K562 (cell line): ENCODE measurements at regions not wholly inside any gene's neighbourhood (a gene's known extent, or its start where the extent isn't known, plus 50 kb on each side); places are given as distances from the start of the nearest gene placed in this dataset.

ENCODE experiments used
- CREB3 ChIP-seq: fragments of 450-650 bp; conservative IDR thresholded peaks from 2 replicates; pipeline ENCODE4 v1.6.1; 2016; ENCODE audit warnings: missing genetic modification characterization, low read depth, mild to moderate bottlenecking, missing compliant biosample characterization, moderate library complexity
- CREBBP ChIP-seq: IDR thresholded peaks from one replicate; pipeline ENCODE4 v1.6.1; 2012; ENCODE audit warnings: low read depth, mild to moderate bottlenecking, control low read depth, inconsistent platforms, low read length
- HMBOX1 ChIP-seq: sonication (generic); IDR thresholded peaks from 2 replicates; pipeline ENCODE4 v1.6.1; 2016
- MGA ChIP-seq: fragments of 450-650 bp; IDR thresholded peaks from 2 replicates; pipeline ENCODE4 v1.6.1; 2016; ENCODE audit warnings: mild to moderate bottlenecking, moderate library complexity
- PBX2 ChIP-seq, 2 experiments: IDR thresholded peaks in 1 of 2; conservative IDR thresholded peaks in 1 of 2; 2 replicates each; pipeline ENCODE4 v1.6.1; 2016; ENCODE audit warnings: low read depth in 2 of 2, mild to moderate bottlenecking in 1 of 2, missing compliant biosample characterization in 1 of 2, missing genetic modification characterization in 1 of 2, moderate library complexity in 1 of 2
- PHF8 ChIP-seq: fragments of 200-600 bp; sonication (generic); IDR thresholded peaks from 2 replicates; pipeline ENCODE4 v1.6.1; 2012; ENCODE audit warnings: mixed run types, mild to moderate bottlenecking, inconsistent platforms, low read length, moderate library complexity, borderline replicate concordance
- TRIM24 ChIP-seq, 2 experiments: fragments of 450-650 bp; IDR thresholded peaks; 2 replicates each; pipeline ENCODE4 v1.6.1; 2016
- ZBTB17 ChIP-seq: fragments of 450-650 bp; formaldehyde crosslinking; IDR thresholded peaks from 2 replicates; pipeline ENCODE4 v1.4.0; 2020; ENCODE audit warnings: mild to moderate bottlenecking
- ZBTB8A ChIP-seq: fragments of 450-650 bp; IDR thresholded peaks from 2 replicates; pipeline ENCODE4 v1.6.1; 2018; ENCODE audit warnings: mild to moderate bottlenecking, moderate library complexity; ENCODE audit not compliant: partially characterized antibody
- ZNF134 ChIP-seq: fragments of 250-450 bp; sonication (Bioruptor Pico); conservative IDR thresholded peaks from 2 replicates; pipeline ENCODE4 v1.4.0; 2020
- ZNF316 ChIP-seq: fragments of 450-650 bp; IDR thresholded peaks from 2 replicates; pipeline ENCODE4 v1.6.1; 2016
- ZNF778 ChIP-seq: fragments of 450-650 bp; formaldehyde crosslinking; IDR thresholded peaks from 2 replicates; pipeline ENCODE4 v1.4.0; 2020; ENCODE audit warnings: mild to moderate bottlenecking, moderate library complexity

GRCh38 chr7:37524797-37525196 is 76.1 kb upstream of the ELMO1 start (continued):
- TF ChIP-seq PHF8 (no peak), ZNF778 (CRISPR knock-in tag) (no peak), TRIM24 (IDR thresholded peaks at IDR 0.05) (no peak), ZNF134 (no peak), CREBBP (no peak), HMBOX1 (no peak), PBX2 (CRISPR knock-in tag; IDR thresholded peaks at IDR 0.05; ENCODE audit: low read depth) (no peak), PBX2 (tag; conservative IDR thresholded peaks at IDR 0.05; ENCODE audit: low read depth) (no peak), ZNF316 (no peak), ZBTB8A (no peak), CREB3 (no peak), ZBTB17 (CRISPR knock-in tag) (no peak), MGA (no peak)
